ENCODE measurements at regions not wholly inside any gene's neighbourhood (a gene's known extent, or its start where the extent isn't known, plus 50 kb on each side); places are given as distances from the start of the nearest gene placed in this dataset.

GRCh38 chr9:118975736-118976135 lies 393.5 kb downstream of the BRINP1 start:
- TF ChIP-seq POLR2A (IDR thresholded peaks at IDR 0.05) (no peak), CTCF (IDR thresholded peaks at IDR 0.05) (no peak)
